ENCODE measurements at regions not wholly inside any gene's neighbourhood (a gene's known extent, or its start where the extent isn't known, plus 50 kb on each side); places are given as distances from the start of the nearest gene placed in this dataset.

- Histone ChIP-seq H3K36me3 (no peaks in the 10 kb centered on the region), H3K27ac (no peak overlapping the region), H3K27me3 (no peaks in the 10 kb centered on the region), H3K9me3 (no peaks in the 10 kb centered on the region), H3K4me3 (no peak overlapping the region), H3K4me1 (ENCODE audit: insufficient read depth) (no peaks in the 10 kb centered on the region)
- no peak for DNase-seq
- intact Hi-C loops (cut with DNase I), result no loop called here
- TF ChIP-seq, protein P1, sequence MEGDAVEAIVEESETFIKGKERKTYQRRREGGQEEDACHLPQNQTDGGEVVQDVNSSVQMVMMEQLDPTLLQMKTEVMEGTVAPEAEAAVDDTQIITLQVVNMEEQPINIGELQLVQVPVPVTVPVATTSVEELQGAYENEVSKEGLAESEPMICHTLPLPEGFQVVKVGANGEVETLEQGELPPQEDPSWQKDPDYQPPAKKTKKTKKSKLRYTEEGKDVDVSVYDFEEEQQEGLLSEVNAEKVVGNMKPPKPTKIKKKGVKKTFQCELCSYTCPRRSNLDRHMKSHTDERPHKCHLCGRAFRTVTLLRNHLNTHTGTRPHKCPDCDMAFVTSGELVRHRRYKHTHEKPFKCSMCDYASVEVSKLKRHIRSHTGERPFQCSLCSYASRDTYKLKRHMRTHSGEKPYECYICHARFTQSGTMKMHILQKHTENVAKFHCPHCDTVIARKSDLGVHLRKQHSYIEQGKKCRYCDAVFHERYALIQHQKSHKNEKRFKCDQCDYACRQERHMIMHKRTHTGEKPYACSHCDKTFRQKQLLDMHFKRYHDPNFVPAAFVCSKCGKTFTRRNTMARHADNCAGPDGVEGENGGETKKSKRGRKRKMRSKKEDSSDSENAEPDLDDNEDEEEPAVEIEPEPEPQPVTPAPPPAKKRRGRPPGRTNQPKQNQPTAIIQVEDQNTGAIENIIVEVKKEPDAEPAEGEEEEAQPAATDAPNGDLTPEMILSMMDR (IDR thresholded peaks at IDR 0.05), result no peak
- no peak for TF ChIP-seq POLR2A (IDR thresholded peaks at IDR 0.05)
- no peak for TF ChIP-seq EP300 (IDR thresholded peaks at IDR 0.05)
Observed at GRCh38 chr1:72869873-72870272, 587.5 kb upstream of the NEGR1 start.

DNA sequence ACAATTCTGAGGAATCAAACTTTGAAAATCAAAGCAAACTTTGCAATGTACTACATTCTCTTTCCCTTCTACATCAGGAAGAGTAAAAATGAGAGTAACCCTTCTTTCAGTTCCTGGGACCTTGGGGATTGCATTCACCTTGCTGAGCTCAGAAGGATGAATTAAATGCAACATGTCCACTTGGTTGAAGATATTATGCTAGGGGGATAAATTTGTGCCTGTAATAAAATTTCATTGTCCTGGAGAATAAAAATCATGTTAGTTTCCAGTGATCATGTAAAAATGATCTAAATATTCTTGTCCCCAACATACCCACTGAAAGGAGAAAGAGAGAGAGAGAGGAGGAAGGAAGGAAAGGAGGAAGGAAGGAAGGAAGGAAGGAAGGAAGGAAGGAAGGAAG, 587.1 kb upstream of the NEGR1 start:
- TF ChIP-seq, protein P1 (IDR thresholded peaks at IDR 0.05), result no peak
- TF ChIP-seq EP300 (IDR thresholded peaks at IDR 0.05), result no peak
- no peak for TF ChIP-seq POLR2A (IDR thresholded peaks at IDR 0.05)
- H3K36me3 ChIP-seq, result no peaks in the 10 kb centered on the region
- DNase-seq, result no peak
- no peak overlapping the region for H3K4me3 ChIP-seq
- no peak overlapping the region for H3K27ac ChIP-seq
- H3K4me1 ChIP-seq (ENCODE audit: insufficient read depth), result no peaks in the 10 kb centered on the region
- H3K27me3 ChIP-seq, result no peaks in the 10 kb centered on the region
- intact Hi-C loops (cut with DNase I), result no loop called here
- no peaks in the 10 kb centered on the region for H3K9me3 ChIP-seq

DNA sequence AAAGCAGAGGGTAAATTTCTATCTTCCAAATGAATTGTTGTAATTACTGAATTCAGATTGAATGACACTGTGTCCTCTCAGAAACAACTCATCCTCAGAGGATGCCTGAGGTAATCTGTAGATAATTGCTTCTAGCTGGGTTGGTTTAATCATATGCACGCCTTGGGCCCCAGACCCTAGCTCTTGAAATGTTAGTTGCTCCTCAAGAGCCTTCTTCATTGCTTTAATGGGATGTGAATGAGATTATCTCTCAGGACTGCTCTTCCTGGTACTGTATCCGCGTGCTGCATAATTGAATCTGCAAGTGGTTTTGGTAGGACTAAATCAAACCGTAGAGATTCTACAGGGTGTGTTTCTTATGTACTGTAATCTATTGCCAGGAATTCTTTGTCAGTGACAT, 569.3 kb upstream of the NEGR1 start:
- WGBS, 3 donors, result 50 to 54% (median 53%) methylated on average over 4 of the region's 4 CpGs
- no peak for DNase-seq
- Histone ChIP-seq H3K36me3 (no peaks in the 10 kb centered on the region), H3K27ac (no peak overlapping the region), H3K4me1 (ENCODE audit: insufficient read depth) (no peaks in the 10 kb centered on the region), H3K27me3 (no peaks in the 10 kb centered on the region), H3K4me3 (no peak overlapping the region), H3K9me3 (no peaks in the 10 kb centered on the region)
- TF ChIP-seq POLR2A (IDR thresholded peaks at IDR 0.05) (no peak), EP300 (IDR thresholded peaks at IDR 0.05) (no peak)
- TF ChIP-seq, protein P1 (IDR thresholded peaks at IDR 0.05), result no peak
- intact Hi-C loops (cut with DNase I), result no loop called here

DNA sequence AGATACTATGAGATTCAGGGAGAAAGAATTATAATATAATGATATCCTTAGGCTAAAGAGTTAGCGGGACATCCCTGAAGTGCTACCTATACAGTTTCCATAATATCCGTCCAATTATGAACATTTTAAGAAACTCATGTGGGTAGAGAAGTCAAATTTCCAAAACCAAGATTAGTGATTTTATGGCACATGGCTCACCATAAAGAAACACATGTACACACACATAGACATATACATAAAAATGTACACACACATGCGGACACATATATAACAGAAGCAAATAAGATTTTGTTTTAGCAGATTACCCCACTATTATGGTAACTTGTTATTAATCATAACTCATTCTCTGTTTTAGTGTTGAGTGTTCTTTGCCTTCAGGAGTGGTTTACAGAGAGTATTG, 566.7 kb upstream of the NEGR1 start:
- no peak overlapping the region for H3K27ac ChIP-seq
- DNase-seq, result no peak
- 94 to 96% (median 95%) methylated on average over 3 of the region's 3 CpGs for whole genome bisulfite sequencing, 3 donors

More for the DNA sequence above, 566.7 kb upstream of the NEGR1 start:
- Histone ChIP-seq H3K4me3 (no peak overlapping the region), H3K27me3 (no peaks in the 10 kb centered on the region), H3K36me3 (no peaks in the 10 kb centered on the region), H3K4me1 (ENCODE audit: insufficient read depth) (no peaks in the 10 kb centered on the region), H3K9me3 (no peaks in the 10 kb centered on the region)
- intact Hi-C loops (cut with DNase I), result no loop called here
- TF ChIP-seq POLR2A (IDR thresholded peaks at IDR 0.05) (no peak), EP300 (IDR thresholded peaks at IDR 0.05) (no peak)
- TF ChIP-seq, protein P1 (IDR thresholded peaks at IDR 0.05), result no peak

Data from ovary (tissue), 7 donors.